ENCODE measurements at regions not wholly inside any gene's neighbourhood (a gene's known extent, or its start where the extent isn't known, plus 50 kb on each side); places are given as distances from the start of the nearest gene placed in this dataset.

DNA sequence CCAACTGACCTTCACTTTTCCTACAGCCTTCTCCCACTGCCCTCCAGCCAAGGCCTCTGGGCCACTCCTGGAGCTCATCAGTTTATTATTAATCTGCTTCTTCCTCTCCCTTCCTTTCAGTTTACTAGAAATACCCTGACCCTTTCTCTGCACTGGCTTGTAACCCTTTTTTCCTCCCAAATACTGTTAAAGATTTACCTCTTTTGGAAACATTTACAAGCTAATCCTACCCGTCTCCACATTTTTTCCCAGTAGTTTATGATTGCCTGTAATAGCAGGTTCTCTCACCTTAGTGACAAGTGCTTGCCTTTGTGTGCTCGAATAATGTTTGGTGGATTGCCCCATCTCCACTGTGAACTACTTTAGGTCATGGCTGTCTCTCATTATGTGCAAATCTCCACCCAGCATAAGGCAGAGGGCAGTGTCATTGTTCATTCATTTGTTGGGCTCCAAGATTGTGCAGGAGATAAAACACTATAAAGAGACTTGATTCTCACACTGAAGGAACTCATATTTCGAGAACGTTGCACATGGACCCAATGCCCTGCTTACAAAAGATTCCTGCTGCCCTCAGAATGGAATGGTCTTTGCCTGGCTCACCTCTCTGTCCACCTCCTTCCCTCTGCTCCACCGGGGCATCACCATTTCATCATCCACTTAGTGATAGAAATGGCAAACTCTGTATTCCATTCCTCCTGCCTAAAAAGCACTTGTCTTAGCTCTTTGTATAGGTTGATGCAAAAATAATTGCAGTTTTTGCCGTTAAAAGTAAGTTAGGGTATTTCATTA lies 491.1 kb downstream of the UTRN start:
- no peak overlapping the region for H2BK15ac ChIP-seq (ENCODE audit: low read length)
- no peak overlapping the region for H3K4me3 ChIP-seq (ENCODE audit: extremely low read depth in 1 of 4, insufficient read depth in 2 of 4, low read depth in 3 of 4, low read length in 4 of 4)
- H3K18ac ChIP-seq (ENCODE audit: extremely low read depth, low read length): no peak overlapping the region
- H3K23ac ChIP-seq (ENCODE audit: insufficient read length): no peak overlapping the region
- no peaks in the 10 kb centered on the region; the same call in 1 of the 2 replicates for H3K23me2 ChIP-seq (ENCODE audit: low read depth, low read length)
- H3K14ac ChIP-seq (ENCODE audit: insufficient read length): no peak overlapping the region
- H3K79me1 ChIP-seq (ENCODE audit: low read depth, low read length): no peaks in the 10 kb centered on the region
- H4K20me1 ChIP-seq (replicated peaks in 1 of 2; ENCODE audit: control insufficient read depth in 1 of 2, insufficient read depth in 2 of 2, low read length in 2 of 2): no peaks in the 10 kb centered on the region
- no peak overlapping the region for H2BK20ac ChIP-seq (ENCODE audit: low read length)
- H3K56ac ChIP-seq (replicated peaks; ENCODE audit: insufficient read length, low read depth, low read length): no peak overlapping the region
- TF ChIP-seq RBBP5 (IDR thresholded peaks at IDR 0.05; ENCODE audit: borderline replicate concordance, low read depth, low read length): no peak
- TF ChIP-seq FOSL1 (IDR thresholded peaks at IDR 0.05; ENCODE audit: insufficient read depth, low read depth, low read length): no peak
- TF ChIP-seq ZNF274 (IDR thresholded peaks at IDR 0.05; ENCODE audit: borderline replicate concordance, extremely low read depth, low read length): no peak
- no peak for TF ChIP-seq SRF (IDR thresholded peaks at IDR 0.05; ENCODE audit: low read depth, low read length)
- TF ChIP-seq GABPA (IDR thresholded peaks at IDR 0.05; ENCODE audit: borderline replicate concordance, insufficient read depth, low read length): no peak
- TF ChIP-seq SP4 (IDR thresholded peaks at IDR 0.05; ENCODE audit: low read length): no peak
- no peak for TF ChIP-seq HDAC2 (IDR thresholded peaks at IDR 0.05; ENCODE audit: borderline replicate concordance in 1 of 2, low read depth in 2 of 2, low read length in 2 of 2)
- TF ChIP-seq BRCA1 (IDR thresholded peaks at IDR 0.05; ENCODE audit: low read depth, low read length): no peak
- TF ChIP-seq NANOG (IDR thresholded peaks at IDR 0.05; ENCODE audit: insufficient read depth, low read depth, low read length, poor library complexity, severe bottlenecking): no peak
- no peak for TF ChIP-seq SIN3A (conservative IDR thresholded peaks at IDR 0.05 in 1 of 2, IDR thresholded peaks at IDR 0.05 in 1 of 2; ENCODE audit: low read depth in 1 of 2, low read length in 2 of 2)
- TF ChIP-seq CREB1 (IDR thresholded peaks at IDR 0.05): no peak
- H3K9me3 ChIP-seq (ENCODE audit: insufficient read depth in 2 of 2, low read depth in 1 of 2, low read length in 1 of 2): no peaks in the 10 kb centered on the region
- CTCF ChIA-PET (ENCODE audit: partially characterized antibody): interaction anchor here (1.4 to 1.7 kb wide), 2 partner anchors 10 to 128 kb away, joined by 3 read pairs; no protein-coding TSS in a partner anchor
- H3K4me1 ChIP-seq (replicated peaks in 1 of 4; ENCODE audit: control insufficient read depth in 3 of 4, insufficient read depth in 4 of 4, low read length in 3 of 4): peaks cover 0 to 2% (median 0%) of the 10 kb centered on the region in 4 experiments; a peak in 4 of 7 replicates
- no peak overlapping the region for H4K91ac ChIP-seq (replicated peaks; ENCODE audit: insufficient read length, low read length)
- no peaks in the 10 kb centered on the region for H3K79me2 ChIP-seq (ENCODE audit: control insufficient read depth in 1 of 2, insufficient read depth in 2 of 2, low read length in 2 of 2)
- H2AFZ ChIP-seq (ENCODE audit: low read length): no peak overlapping the region
- no peak overlapping the region for H4K5ac ChIP-seq (ENCODE audit: insufficient read length, low read depth, low read length)
- no peak overlapping the region for H4K8ac ChIP-seq (ENCODE audit: extremely low read depth, insufficient read depth, low read length)
- H2BK12ac ChIP-seq (ENCODE audit: low read depth, low read length): no peak overlapping the region
- H3K4me2 ChIP-seq (ENCODE audit: insufficient read depth in 1 of 2, low read depth in 2 of 2, low read length in 2 of 2): no peak overlapping the region
- H2AK5ac ChIP-seq (ENCODE audit: low read depth, low read length): no peak overlapping the region
- H2BK5ac ChIP-seq (ENCODE audit: low read depth, low read length): no peak overlapping the region
- WGBS, 2 experiments (ENCODE audit: extremely low coverage in 1 of 2, insufficient coverage in 1 of 2, insufficient read length in 1 of 2, insufficient replicate concordance in 2 of 2, low coverage in 1 of 2, low lambda C conversion rate in 2 of 2, missing lambda C conversion rate in 1 of 2): 90% methylated on average over 6 of the region's 6 CpGs; no CpG with 5 or more reads in 1 of the 2 experiments
- no peak overlapping the region for H3K4ac ChIP-seq (replicated peaks; ENCODE audit: insufficient read length, low read depth, low read length)
- POLR2A ChIA-PET (ENCODE audit: partially characterized antibody): no interaction called here
- no peak for DNase-seq (ENCODE audit: low read depth in 1 of 2, low spot score in 2 of 2)
- peaks cover 0 to 16% (median 2%) of the 10 kb centered on the region in 4 experiments; a peak in 4 of 8 replicates for H3K36me3 ChIP-seq (ENCODE audit: control insufficient read depth in 2 of 4, insufficient read depth in 4 of 4, low read length in 3 of 4)
- no peak for FAIRE-seq
- H3K9ac ChIP-seq (replicated peaks in 1 of 4; ENCODE audit: extremely low read depth in 1 of 4, low read depth in 3 of 4, low read length in 3 of 4): no peak overlapping the region
- no peaks in the 10 kb centered on the region for H3K27me3 ChIP-seq (replicated peaks in 1 of 4; ENCODE audit: control insufficient read depth in 3 of 4, extremely low read depth in 1 of 4, insufficient read depth in 3 of 4, low read length in 3 of 4)
- H2BK120ac ChIP-seq (replicated peaks; ENCODE audit: low read depth, low read length): no peak overlapping the region
- 0 out of 2 replicates have a peak overlapping the region, but pooled peaks have one; percentile 32 for H3K27ac ChIP-seq (ENCODE audit: low read depth, low read length)

All from H1 (cell line).